ENCODE measurements at regions not wholly inside any gene's neighbourhood (a gene's known extent, or its start where the extent isn't known, plus 50 kb on each side); places are given as distances from the start of the nearest gene placed in this dataset.

- DNase-seq (ENCODE audit: low read depth) = no peak
Observed at GRCh38 chr7:126378642-126379041, 874.1 kb downstream of the GRM8 start.

GRCh38 chr7:126370038-126370668, 882.6 kb downstream of the GRM8 start:
- no peak for DNase-seq (ENCODE audit: low read depth)

GRCh38 chr7:126362746-126363145, 890.0 kb downstream of the GRM8 start:
- DNase-seq (ENCODE audit: low read depth) = no peak

- DNase-seq (ENCODE audit: low read depth) = no peak
Observed at GRCh38 chr7:126361183-126361582, 891.6 kb downstream of the GRM8 start.

GRCh38 chr7:126339813-126340212, 912.9 kb downstream of the GRM8 start:
- DNase-seq (ENCODE audit: low read depth) = no peak

GRCh38 chr7:126305671-126306070, 947.1 kb downstream of the GRM8 start:
- DNase-seq (ENCODE audit: low read depth) = no peak

- no peak for DNase-seq (ENCODE audit: low read depth)
Observed at GRCh38 chr7:126303926-126304325, 948.8 kb downstream of the GRM8 start.

DNA sequence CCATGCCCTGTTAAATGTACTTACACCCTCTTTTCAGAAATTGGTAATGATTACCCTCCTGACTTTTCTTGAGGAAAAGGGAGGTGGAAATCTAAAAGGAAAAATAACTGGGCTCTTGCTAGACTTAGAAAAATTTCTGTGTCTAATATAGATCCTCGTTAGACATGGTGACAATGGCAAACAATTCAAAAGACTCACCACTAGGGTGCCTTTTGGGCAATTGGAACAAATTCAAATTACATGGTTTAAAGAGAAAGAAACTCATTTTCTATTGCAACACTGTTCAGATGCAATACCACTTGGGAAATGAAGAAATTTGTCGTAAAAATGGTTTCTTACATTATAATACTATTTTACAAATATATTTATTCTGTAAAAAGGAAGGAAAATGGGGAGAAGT, 950.1 kb downstream of the GRM8 start:
- no peak for DNase-seq (ENCODE audit: low read depth)

DNA sequence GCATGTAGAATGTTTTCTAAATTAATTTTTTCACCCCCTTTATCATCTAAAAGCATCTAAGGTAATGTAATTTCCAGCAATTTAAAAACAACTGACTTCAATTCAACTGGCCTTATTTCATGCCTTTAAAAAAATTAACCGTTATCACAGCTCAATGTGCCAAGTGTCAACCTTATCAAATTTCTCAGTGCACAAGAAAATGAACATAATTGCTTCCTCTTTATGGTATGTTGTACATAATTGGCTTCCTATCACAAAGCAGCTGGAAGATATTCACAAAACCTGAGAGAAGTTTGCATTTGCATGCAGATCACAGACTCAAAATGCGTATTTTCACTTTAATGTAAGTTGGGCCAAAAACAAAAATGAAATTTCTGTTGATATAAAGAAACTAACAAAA, 966.4 kb downstream of the GRM8 start:
- no peak for DNase-seq (ENCODE audit: low read depth)

DNA sequence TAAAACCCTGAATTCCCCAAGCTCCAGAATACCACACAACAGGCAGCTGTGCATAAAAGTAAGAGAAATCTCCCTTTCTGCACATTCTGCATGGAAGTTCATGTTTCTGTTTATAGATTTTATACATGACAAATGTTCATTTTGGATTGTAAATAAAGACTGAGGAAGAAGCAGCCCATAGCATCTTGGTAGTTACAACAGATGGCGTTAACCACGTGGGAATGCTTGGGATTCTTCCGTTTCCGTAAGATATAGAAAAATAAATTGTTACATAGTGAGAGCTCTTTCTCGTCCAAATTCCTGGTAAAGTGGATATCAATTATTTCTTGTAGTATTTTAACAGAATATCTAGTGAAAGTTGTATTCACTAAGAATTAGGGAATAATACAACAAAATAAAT, 1016.5 kb downstream of the GRM8 start:
- DNase-seq (ENCODE audit: low read depth) = no peak

DNA sequence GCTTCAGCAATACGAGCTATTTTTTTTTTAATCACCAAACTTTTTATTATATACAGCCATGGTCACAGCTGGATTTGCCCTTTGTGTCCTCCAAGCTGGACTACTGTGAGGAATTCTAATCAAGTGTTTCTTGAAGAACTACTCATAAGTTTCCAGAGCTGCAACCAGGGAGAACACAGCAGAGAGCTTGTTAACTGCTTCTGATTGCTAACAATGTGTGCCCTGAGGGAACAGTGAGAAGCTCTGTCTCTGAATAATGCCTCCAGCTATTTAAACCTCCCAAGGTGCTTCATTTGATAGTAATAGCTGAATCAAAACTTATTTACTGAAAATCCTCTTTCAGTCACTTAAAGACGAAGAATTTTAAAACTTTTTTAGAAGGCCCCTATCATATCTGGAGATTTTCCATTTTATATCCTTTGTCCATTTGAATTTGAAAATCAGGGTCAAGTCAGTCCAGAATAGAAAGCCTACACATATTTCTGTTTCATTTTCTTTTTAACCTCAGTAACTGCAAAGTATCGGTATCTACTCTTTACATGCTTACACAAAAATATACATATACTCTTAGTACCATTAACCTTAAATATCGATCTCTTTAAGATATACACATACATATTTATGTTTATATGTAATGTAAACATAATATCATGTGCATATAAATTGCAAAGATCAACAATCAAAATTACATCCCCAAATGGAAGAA, 1024.2 kb downstream of the GRM8 start:
- DNase-seq (ENCODE audit: low read depth) = no peak

GRCh38 chr7:126227643-126228042, 1025.1 kb downstream of the GRM8 start:
- DNase-seq (ENCODE audit: low read depth) = no peak

DNA sequence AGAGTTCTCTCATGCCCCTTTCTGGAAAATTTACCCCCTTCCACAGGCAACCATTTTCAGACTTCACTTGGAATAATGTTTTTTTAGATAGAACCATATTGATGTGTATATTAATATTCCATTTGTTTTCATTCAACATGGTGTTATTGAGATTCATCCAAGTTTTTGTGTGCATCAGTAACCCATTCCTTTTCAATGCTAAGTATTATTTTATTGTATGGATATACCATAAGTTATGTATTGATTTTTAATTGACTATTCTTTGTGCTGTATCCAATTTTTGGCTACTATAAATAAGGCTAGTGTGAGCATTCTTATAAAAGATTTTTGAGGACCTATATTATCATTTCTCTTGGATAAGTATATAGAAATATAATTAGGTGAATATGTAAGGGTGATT, 1025.7 kb downstream of the GRM8 start:
- no peak for DNase-seq (ENCODE audit: low read depth)

DNA sequence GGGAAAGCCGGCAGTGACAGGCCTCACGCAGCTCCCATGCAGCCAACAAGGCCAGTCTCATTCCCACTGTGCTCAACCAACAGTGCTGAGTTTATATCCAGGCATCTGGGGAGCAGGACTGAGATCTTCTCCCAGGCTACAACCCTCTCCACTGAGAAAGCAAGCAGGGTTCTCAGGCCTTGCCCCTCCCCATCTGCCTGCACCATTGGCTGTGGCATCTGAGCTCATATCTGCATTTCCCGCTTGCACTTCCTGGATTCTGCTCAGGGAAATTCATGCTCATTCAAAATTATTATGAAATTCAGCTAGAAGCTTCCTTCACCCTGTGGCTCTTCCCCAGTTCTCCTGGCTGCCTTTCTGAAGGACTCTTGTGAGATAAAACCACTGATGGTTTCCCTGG, 1029.0 kb downstream of the GRM8 start:
- DNase-seq (ENCODE audit: low read depth) = no peak

DNA sequence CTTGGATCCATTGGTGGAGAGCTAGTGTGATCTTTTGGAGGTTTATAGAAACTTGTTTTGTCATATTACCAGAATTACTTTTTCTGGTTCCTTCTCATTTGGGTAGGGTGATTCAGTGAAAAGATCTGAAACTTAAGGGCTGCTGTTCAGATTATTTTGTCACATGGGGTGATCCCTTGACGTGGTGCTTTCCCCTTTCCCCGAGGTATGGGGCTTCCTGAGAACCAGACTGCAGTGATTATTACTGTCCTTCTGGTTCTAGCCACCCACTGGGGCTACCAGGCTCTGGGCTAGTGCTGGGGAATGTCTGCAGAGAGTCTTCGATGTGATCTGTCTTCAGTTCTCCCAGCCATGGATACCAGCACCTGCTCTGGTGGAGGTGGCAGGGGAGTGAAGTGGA, 1030.0 kb downstream of the GRM8 start:
- DNase-seq (ENCODE audit: low read depth) = no peak

DNA sequence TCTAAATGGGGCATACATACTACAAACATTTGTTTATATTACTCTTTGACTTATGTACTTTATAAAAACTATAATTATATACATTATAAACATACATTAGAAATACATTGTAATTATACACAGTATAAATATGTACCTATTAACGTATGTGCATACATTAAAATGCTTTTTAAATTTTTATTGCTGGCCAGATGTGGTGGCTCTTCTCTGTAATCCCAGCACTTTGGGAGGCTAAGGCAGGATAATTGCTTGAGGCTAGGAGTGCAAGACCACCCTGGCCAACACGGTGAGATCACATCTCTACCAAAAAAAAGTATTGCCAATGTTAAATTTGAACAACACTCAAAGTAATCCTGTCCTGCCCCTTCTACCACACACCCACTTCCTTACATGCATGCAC, 1037.0 kb downstream of the GRM8 start:
- DNase-seq (ENCODE audit: low read depth) = no peak

DNA sequence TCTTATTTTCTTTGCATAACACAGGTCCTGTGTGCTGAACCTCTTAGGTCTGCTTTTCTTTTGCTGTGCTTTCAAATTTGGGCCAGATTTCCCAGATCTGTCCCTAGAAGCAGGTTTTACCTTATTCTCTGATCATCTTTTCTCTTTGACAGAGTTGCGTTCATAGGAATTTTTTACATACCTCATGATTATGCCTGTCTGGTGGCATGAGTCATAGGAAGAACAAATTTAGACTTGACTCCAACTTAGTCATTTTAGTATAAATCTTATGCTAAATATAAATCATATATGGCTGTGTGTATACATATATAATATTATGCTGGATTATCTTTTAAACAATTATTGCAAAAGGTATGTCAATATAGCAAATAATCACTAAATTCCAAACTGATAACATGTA, 1038.9 kb downstream of the GRM8 start:
- no peak for DNase-seq (ENCODE audit: low read depth)

DNA sequence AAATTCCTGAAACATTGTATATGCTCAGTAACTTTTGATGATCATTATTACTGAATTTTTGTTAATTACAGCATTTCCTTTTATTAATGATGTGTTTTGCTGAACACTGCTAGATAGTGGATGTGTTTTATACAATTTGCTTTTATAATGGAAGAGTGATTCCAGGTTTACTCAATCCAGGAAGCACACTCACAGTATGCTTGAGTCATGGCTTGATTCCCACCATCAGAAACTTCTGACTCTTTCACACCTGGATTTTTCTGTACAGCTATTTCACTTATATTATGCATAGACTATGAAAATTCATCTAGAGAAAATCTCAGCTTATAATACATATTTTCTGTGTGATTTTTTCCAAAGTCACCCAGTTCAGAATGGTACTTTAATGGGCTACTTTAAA, 1040.9 kb downstream of the GRM8 start:
- DNase-seq (ENCODE audit: low read depth) = no peak

DNA sequence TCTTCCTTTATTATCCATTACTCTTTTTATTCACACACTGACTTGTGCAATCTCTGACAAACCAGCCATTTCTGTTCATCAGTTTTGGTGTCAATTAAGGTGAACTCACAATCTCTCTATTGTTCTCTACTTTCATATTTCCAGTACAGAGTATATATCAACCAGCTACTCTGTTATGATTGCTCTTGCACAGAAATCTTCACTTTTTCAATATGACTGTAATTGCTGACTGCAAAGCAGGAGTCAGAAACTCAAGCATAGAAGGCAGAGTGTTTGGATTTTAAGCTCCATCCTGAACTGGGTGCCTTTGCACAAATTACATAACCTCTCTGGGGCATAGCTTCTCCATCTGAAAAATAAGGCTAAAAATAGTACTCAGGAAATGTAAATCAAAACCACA, 1042.0 kb downstream of the GRM8 start:
- no peak for DNase-seq (ENCODE audit: low read depth)

- no peak for DNase-seq (ENCODE audit: low read depth)
Observed at GRCh38 chr7:126203185-126203584, 1049.6 kb downstream of the GRM8 start.

DNA sequence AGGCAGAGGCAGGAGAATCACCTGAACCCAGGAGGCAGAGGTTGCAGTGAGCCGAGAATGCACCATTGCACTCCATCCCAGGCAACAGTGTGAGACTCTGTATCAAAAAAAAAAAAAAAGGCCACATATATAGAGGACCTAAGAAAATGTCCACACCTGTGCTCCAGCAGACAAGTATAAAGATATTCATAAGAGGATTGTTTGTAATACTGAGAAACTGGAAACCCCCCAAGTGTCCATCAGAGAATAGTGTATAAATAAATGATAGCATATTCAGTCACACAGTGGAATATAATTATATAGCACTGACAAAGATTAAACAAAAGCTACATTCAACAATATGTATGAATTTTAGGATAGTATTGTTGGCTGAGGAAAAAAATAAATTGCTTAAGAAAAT, 1050.6 kb downstream of the GRM8 start:
- DNase-seq (ENCODE audit: low read depth) = no peak

GRCh38 chr7:126185959-126186580, 1066.7 kb downstream of the GRM8 start:
- no peak for DNase-seq (ENCODE audit: low read depth)

DNA sequence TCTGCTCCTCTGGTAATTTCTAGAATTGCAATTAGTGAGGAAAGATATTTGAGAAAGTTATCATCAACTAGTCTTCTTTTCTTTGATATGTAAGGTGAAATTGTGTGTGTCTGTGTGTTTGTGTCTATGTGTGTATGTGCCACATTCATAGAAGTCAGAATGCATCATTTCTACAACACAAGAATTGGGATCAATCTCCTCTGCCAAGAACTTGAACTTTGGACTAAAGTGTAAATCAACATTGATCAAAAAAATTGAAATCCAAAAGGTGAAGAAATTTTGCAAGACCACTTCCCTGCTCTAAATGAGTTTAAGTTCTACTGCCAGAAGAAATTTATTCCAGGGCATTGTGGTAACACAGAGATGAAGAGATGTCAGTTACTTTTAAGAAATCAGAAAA, 1072.8 kb downstream of the GRM8 start:
- DNase-seq (ENCODE audit: low read depth) = no peak

- no peak for DNase-seq (ENCODE audit: low read depth)
Observed at GRCh38 chr7:126178865-126179264, 1073.9 kb downstream of the GRM8 start.
